ENCODE measurements at regions not wholly inside any gene's neighbourhood (a gene's known extent, or its start where the extent isn't known, plus 50 kb on each side); places are given as distances from the start of the nearest gene placed in this dataset.

DNA sequence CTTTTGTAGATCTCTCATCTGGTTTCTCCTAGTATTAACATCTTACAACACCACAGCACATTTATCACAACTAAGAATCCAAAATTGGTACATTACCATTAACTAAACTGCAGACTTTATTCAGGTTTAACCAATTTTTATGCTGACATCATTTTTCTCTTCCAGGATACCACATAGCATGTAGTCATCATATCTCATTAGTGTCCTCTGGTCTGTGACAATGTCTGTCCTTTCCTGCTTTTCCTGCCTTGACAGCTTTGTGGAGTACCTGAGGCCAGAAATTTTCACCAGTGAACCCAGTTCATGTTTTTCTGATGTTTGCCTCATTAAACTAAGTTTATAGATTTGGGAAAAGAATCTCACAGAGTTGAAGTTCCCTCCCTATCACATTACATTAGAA lies 294.7 kb upstream of the TNC start:
- H3K9me3 ChIP-seq = no peaks in the 10 kb centered on the region
- no peak overlapping the region for H3K27ac ChIP-seq
- no peak for ATAC-seq (ENCODE audit: insufficient number of reproducible peaks, low FRiP score, low read depth)
- no peak overlapping the region for H3K4me3 ChIP-seq
- TF ChIP-seq CTCF (IDR thresholded peaks at IDR 0.05) = no peak
- H3K36me3 ChIP-seq = no peaks in the 10 kb centered on the region
- H3K27me3 ChIP-seq (replicated peaks; ENCODE audit: insufficient read depth) = no peaks in the 10 kb centered on the region
- peaks cover 6 to 20% of the 10 kb centered on the region in 2 donors for H3K4me1 ChIP-seq (ENCODE audit: control insufficient read depth in 1 of 2, low read depth in 2 of 2)
- DNase-seq (ENCODE audit: low spot score) = no peak

DNA sequence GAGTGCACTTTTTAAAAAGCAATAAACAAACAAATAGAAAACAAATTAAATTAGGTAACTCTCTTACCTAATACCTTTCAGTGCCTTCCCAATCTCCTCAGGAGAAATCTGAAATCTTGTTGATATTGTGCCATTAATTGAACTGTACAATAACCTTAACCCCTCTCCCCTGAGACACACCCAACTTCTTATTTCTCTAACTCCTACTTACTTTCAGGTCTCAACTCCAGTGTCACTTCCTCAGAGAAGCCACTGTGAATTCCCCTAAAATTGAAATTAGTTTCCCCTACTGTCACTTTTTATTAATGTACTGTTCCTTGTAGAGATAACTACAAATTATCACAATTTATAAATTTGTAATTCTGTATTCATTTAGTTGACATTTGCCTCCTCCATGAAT lies 295.3 kb upstream of the TNC start:
- H3K9me3 ChIP-seq = no peaks in the 10 kb centered on the region
- H3K27me3 ChIP-seq (replicated peaks; ENCODE audit: insufficient read depth) = no peaks in the 10 kb centered on the region
- H3K4me1 ChIP-seq (ENCODE audit: control insufficient read depth in 1 of 2, low read depth in 2 of 2) = peaks cover 6 to 20% of the 10 kb centered on the region in 2 donors
- no peak overlapping the region for H3K27ac ChIP-seq
- ATAC-seq (ENCODE audit: insufficient number of reproducible peaks, low FRiP score, low read depth) (no peak), DNase-seq (ENCODE audit: low spot score) (no peak)
- no peak for TF ChIP-seq CTCF (IDR thresholded peaks at IDR 0.05)
- H3K36me3 ChIP-seq = no peaks in the 10 kb centered on the region
- H3K4me3 ChIP-seq = no peak overlapping the region

DNA sequence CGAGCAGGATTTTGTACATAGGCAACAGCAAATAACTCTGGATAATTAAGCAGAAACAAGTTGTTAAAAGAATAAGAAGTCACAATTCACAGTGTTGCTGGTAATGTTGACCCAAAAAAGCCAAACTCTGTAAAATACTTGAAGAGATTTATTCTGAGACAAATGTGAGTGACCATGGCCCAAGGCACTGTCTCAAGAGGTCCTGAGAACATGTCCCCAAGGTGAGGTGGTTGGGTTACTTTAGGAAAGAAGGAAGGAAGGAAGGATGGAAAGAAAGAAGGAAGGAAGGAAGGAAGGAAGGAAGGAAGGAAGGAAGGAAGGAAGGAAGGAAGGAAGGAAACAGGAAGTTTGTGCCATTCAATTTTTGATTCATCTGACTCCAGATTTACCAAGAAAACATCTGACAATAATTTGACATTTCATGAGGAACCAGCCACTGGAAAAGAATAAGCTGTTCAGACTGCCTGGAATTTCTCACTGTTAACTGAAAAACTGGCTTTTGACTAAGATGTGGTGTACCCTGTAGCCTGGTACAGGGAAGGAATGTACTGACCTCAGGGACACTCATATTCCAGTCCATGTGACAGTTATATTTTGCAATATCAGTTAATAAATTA lies 295.9 kb upstream of the TNC start:
- DNase-seq (ENCODE audit: low spot score) = no peak
- ATAC-seq (ENCODE audit: insufficient number of reproducible peaks, low FRiP score, low read depth) = no peak
- no peaks in the 10 kb centered on the region for H3K9me3 ChIP-seq
- H3K36me3 ChIP-seq = no peaks in the 10 kb centered on the region
- no peaks in the 10 kb centered on the region for H3K27me3 ChIP-seq (replicated peaks; ENCODE audit: insufficient read depth)
- no peak for TF ChIP-seq CTCF (IDR thresholded peaks at IDR 0.05)
- no peak overlapping the region for H3K27ac ChIP-seq
- no peak overlapping the region for H3K4me3 ChIP-seq
- peaks cover 6 to 20% of the 10 kb centered on the region in 2 donors for H3K4me1 ChIP-seq (ENCODE audit: control insufficient read depth in 1 of 2, low read depth in 2 of 2)

DNA sequence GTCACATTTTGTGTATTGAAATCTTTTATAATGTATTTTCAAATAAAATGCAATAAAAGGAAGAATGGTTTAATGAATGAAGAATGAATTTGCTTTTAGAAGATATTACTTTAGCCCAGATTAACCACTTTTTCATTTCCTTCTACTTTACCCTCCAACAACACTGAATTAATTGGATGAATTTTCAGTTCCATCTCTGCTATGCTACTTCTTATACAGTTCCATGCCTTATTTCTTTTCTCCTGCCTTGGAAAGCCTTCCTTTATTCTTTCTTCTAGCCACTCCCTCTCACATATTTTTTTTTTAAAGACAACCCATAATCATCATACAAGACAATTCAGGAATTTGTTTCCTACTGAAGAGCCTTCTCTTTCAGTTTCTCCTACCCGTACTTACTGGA lies 296.6 kb upstream of the TNC start:
- Histone ChIP-seq H3K36me3 (no peaks in the 10 kb centered on the region), H3K4me1 (ENCODE audit: control insufficient read depth in 1 of 2, low read depth in 2 of 2) (peaks cover 6 to 20% of the 10 kb centered on the region in 2 donors), H3K27me3 (replicated peaks; ENCODE audit: insufficient read depth) (no peaks in the 10 kb centered on the region), H3K27ac (no peak overlapping the region), H3K4me3 (no peak overlapping the region), H3K9me3 (no peaks in the 10 kb centered on the region)
- DNase-seq (ENCODE audit: low spot score) (no peak), ATAC-seq (ENCODE audit: insufficient number of reproducible peaks, low FRiP score, low read depth) (no peak)
- no peak for TF ChIP-seq CTCF (IDR thresholded peaks at IDR 0.05)

- ATAC-seq (ENCODE audit: insufficient number of reproducible peaks, low FRiP score, low read depth) (no peak), DNase-seq (ENCODE audit: low spot score) (no peak)
- H3K27ac ChIP-seq = peak overlapping the region; percentile 52 to 63
- H3K9me3 ChIP-seq = no peaks in the 10 kb centered on the region
- no peaks in the 10 kb centered on the region for H3K27me3 ChIP-seq (replicated peaks; ENCODE audit: insufficient read depth)
- no peak for TF ChIP-seq CTCF (IDR thresholded peaks at IDR 0.05)
- H3K36me3 ChIP-seq = no peaks in the 10 kb centered on the region
- H3K4me1 ChIP-seq (ENCODE audit: control insufficient read depth in 1 of 2, low read depth in 2 of 2) = peaks cover 6 to 20% of the 10 kb centered on the region in 2 donors
- H3K4me3 ChIP-seq = no peak overlapping the region
Measured at GRCh38 chr9:115415450-115415849, 297.5 kb upstream of the TNC start.

Measured in thoracic aorta (tissue), 2 donors.